ENCODE measurements at regions not wholly inside any gene's neighbourhood (a gene's known extent, or its start where the extent isn't known, plus 50 kb on each side); places are given as distances from the start of the nearest gene placed in this dataset.

GRCh38 chr20:53878262-53879047 lies 191.9 kb downstream of the BCAS1 start:
- Histone ChIP-seq H3K4me1 (ENCODE audit: insufficient read depth, low read length) (no peaks in the 10 kb centered on the region; the same call in none of the 2 replicates), H3K36me3 (ENCODE audit: insufficient read depth, low read length) (no peaks in the 10 kb centered on the region), H3K9me3 (ENCODE audit: control insufficient read depth, insufficient read depth, low read length) (no peaks in the 10 kb centered on the region), H3K9ac (ENCODE audit: low read depth, low read length) (no peak overlapping the region)

- Histone ChIP-seq H3K4me1 (ENCODE audit: insufficient read depth, low read length) (peaks cover 11% of the 10 kb centered on the region), H3K9ac (ENCODE audit: low read depth, low read length) (no peak overlapping the region), H3K9me3 (ENCODE audit: control insufficient read depth, insufficient read depth, low read length) (no peaks in the 10 kb centered on the region), H3K36me3 (ENCODE audit: insufficient read depth, low read length) (no peaks in the 10 kb centered on the region)
These were observed 193.4 kb downstream of the BCAS1 start for GRCh38 chr20:53876956-53877355.

- Histone ChIP-seq H3K9me3 (ENCODE audit: control insufficient read depth, insufficient read depth, low read length) (no peaks in the 10 kb centered on the region), H3K36me3 (ENCODE audit: insufficient read depth, low read length) (no peaks in the 10 kb centered on the region), H3K9ac (ENCODE audit: low read depth, low read length) (no peak overlapping the region), H3K4me1 (ENCODE audit: insufficient read depth, low read length) (peaks cover 14% of the 10 kb centered on the region)
These were observed 193.9 kb downstream of the BCAS1 start for GRCh38 chr20:53876470-53876869.

- Histone ChIP-seq H3K9me3 (ENCODE audit: control insufficient read depth, insufficient read depth, low read length) (no peaks in the 10 kb centered on the region), H3K36me3 (ENCODE audit: insufficient read depth, low read length) (no peaks in the 10 kb centered on the region), H3K4me1 (ENCODE audit: insufficient read depth, low read length) (peaks cover 20% of the 10 kb centered on the region)
These were observed 194.9 kb downstream of the BCAS1 start for GRCh38 chr20:53875452-53875851.

GRCh38 chr20:53874706-53875105 lies 195.7 kb downstream of the BCAS1 start:
- H3K9me3 ChIP-seq (ENCODE audit: control insufficient read depth, insufficient read depth, low read length), result no peaks in the 10 kb centered on the region
- no peak overlapping the region for H3K9ac ChIP-seq (ENCODE audit: low read depth, low read length)
- peaks cover 25% of the 10 kb centered on the region for H3K4me1 ChIP-seq (ENCODE audit: insufficient read depth, low read length)
- H3K36me3 ChIP-seq (ENCODE audit: insufficient read depth, low read length), result no peaks in the 10 kb centered on the region

More at GRCh38 chr20:53875452-53875851, 194.9 kb downstream of the BCAS1 start:
- no peak overlapping the region for H3K9ac ChIP-seq (ENCODE audit: low read depth, low read length)

- no peaks in the 10 kb centered on the region for H3K36me3 ChIP-seq (ENCODE audit: insufficient read depth, low read length)
- peaks cover 25% of the 10 kb centered on the region for H3K4me1 ChIP-seq (ENCODE audit: insufficient read depth, low read length)
- no peaks in the 10 kb centered on the region for H3K9me3 ChIP-seq (ENCODE audit: control insufficient read depth, insufficient read depth, low read length)
These were observed 196.3 kb downstream of the BCAS1 start for GRCh38 chr20:53874104-53874503.

GRCh38 chr20:53873230-53873604 lies 197.2 kb downstream of the BCAS1 start:
- Histone ChIP-seq H3K36me3 (ENCODE audit: insufficient read depth, low read length) (no peaks in the 10 kb centered on the region), H3K4me1 (ENCODE audit: insufficient read depth, low read length) (peaks cover 25% of the 10 kb centered on the region), H3K9me3 (ENCODE audit: control insufficient read depth, insufficient read depth, low read length) (no peaks in the 10 kb centered on the region), H3K9ac (ENCODE audit: low read depth, low read length) (no peak overlapping the region)

More at GRCh38 chr20:53874104-53874503, 196.3 kb downstream of the BCAS1 start:
- no peak overlapping the region for H3K9ac ChIP-seq (ENCODE audit: low read depth, low read length)

- Histone ChIP-seq H3K36me3 (ENCODE audit: insufficient read depth, low read length) (no peaks in the 10 kb centered on the region), H3K9ac (ENCODE audit: low read depth, low read length) (no peak overlapping the region; the same call in 1 of the 2 replicates), H3K9me3 (ENCODE audit: control insufficient read depth, insufficient read depth, low read length) (no peaks in the 10 kb centered on the region), H3K4me1 (ENCODE audit: insufficient read depth, low read length) (peaks cover 29% of the 10 kb centered on the region)
These were observed 197.7 kb downstream of the BCAS1 start for GRCh38 chr20:53872561-53873229.

- H3K9me3 ChIP-seq (ENCODE audit: control insufficient read depth, insufficient read depth, low read length), result no peaks in the 10 kb centered on the region
- no peak overlapping the region for H3K9ac ChIP-seq (ENCODE audit: low read depth, low read length)
- no peaks in the 10 kb centered on the region for H3K36me3 ChIP-seq (ENCODE audit: insufficient read depth, low read length)
- peaks cover 35% of the 10 kb centered on the region for H3K4me1 ChIP-seq (ENCODE audit: insufficient read depth, low read length)
These were observed 198.3 kb downstream of the BCAS1 start for GRCh38 chr20:53872081-53872541.

- Histone ChIP-seq H3K9me3 (ENCODE audit: control insufficient read depth, insufficient read depth, low read length) (no peaks in the 10 kb centered on the region), H3K9ac (ENCODE audit: low read depth, low read length) (no peak overlapping the region), H3K36me3 (ENCODE audit: insufficient read depth, low read length) (no peaks in the 10 kb centered on the region), H3K4me1 (ENCODE audit: insufficient read depth, low read length) (peaks cover 41% of the 10 kb centered on the region)
These were observed 198.9 kb downstream of the BCAS1 start for GRCh38 chr20:53871541-53871940.

GRCh38 chr20:53870426-53871315 lies 199.7 kb downstream of the BCAS1 start:
- Histone ChIP-seq H3K9me3 (ENCODE audit: control insufficient read depth, insufficient read depth, low read length) (no peaks in the 10 kb centered on the region), H3K9ac (ENCODE audit: low read depth, low read length) (no peak overlapping the region), H3K4me1 (ENCODE audit: insufficient read depth, low read length) (peaks cover 44% of the 10 kb centered on the region), H3K36me3 (ENCODE audit: insufficient read depth, low read length) (no peaks in the 10 kb centered on the region)

GRCh38 chr20:53869466-53870258 lies 200.7 kb downstream of the BCAS1 start:
- peaks cover 54% of the 10 kb centered on the region for H3K4me1 ChIP-seq (ENCODE audit: insufficient read depth, low read length)
- H3K9ac ChIP-seq (ENCODE audit: low read depth, low read length), result no peak overlapping the region
- no peaks in the 10 kb centered on the region for H3K9me3 ChIP-seq (ENCODE audit: control insufficient read depth, insufficient read depth, low read length)
- H3K36me3 ChIP-seq (ENCODE audit: insufficient read depth, low read length), result no peaks in the 10 kb centered on the region

- Histone ChIP-seq H3K4me1 (ENCODE audit: insufficient read depth, low read length) (peaks cover 66% of the 10 kb centered on the region), H3K9ac (ENCODE audit: low read depth, low read length) (peak overlapping the region; percentile 19; the same call in 1 of the 2 replicates), H3K9me3 (ENCODE audit: control insufficient read depth, insufficient read depth, low read length) (no peaks in the 10 kb centered on the region), H3K36me3 (ENCODE audit: insufficient read depth, low read length) (no peaks in the 10 kb centered on the region)
These were observed 202.5 kb downstream of the BCAS1 start for GRCh38 chr20:53867741-53868351.
